HG03060 (cell line): ENCODE measurements at regions not wholly inside any gene's neighbourhood (a gene's known extent, or its start where the extent isn't known, plus 50 kb on each side); places are given as distances from the start of the nearest gene placed in this dataset.

Experiments
- ATAC-seq: cut with Tn5 transposase; IDR thresholded peaks from one replicate; pipeline ENCODE4 v1.9.1; 2021; ENCODE audit warnings: low read depth, moderate number of reproducible peaks; ENCODE audit not compliant: unreplicated experiment

DNA sequence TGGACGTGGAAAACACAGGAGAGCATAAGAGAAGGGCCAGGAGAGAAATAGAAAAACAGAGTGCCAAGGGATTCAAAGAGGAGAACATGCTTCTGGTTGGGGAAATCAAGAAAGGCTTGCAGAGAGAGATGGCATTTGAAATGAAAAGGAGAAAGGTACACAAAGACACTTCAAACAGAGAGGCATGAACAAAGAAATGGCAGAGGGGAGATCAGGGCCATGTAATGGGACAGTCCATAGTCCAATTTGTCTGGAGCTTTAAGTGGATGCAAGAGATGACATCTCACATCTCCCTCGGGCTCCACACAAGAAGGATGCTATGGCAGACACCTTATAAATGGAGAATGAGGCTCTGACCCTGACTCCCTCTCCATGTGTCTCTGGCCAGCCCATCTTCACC is 331.1 kb downstream of the MLLT3 start:
- no peak for ATAC-seq

DNA sequence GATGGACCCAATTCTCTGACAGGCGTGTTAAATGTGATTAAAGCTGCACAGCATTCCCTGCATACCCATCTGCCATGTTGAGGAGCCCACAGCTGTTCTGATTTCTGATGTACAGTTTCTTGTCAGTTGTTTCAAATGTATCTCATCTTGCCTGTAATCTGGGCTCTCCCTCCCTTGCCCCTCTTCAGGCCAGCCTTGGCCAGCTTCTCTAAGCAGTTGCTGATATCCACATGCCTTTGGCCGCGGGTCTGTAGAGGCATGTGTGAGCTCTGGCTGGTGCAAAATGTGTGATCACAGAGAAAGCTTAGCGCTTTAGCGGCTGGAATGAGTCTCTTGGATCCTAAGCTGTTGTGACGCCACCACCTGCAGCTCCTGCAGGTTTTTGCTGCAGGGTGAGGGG is 332.0 kb downstream of the MLLT3 start:
- no peak for ATAC-seq

DNA sequence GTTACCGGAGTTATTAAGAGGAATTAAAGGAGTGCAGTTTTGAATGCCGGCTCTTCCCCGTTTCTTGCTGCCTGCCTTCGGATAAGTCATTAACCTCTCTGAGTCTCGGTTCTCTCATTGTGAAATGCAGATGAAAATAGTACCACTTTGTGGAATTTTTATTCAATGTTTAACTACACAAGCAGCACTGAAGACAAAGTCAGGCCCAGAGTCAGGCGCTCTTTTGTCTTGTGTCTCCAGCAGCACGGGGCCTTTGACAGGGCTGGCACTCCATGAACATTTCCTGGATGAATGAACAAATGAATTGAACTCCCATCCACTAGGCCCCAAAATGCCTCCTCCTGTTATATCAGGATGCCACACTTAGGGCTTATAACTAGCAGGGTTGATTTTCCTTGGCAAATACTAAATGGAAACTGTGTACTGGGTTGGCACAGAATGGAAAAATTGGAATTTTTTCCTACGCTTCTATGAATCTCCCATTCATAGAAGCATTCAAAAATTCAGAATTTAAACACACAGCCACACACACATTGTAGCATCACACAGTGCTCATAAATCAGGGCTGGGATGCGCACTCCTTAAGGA is 332.8 kb downstream of the MLLT3 start:
- ATAC-seq, result no peak

GRCh38 chr9:20286969-20287368 is 335.3 kb downstream of the MLLT3 start:
- no peak for ATAC-seq

DNA sequence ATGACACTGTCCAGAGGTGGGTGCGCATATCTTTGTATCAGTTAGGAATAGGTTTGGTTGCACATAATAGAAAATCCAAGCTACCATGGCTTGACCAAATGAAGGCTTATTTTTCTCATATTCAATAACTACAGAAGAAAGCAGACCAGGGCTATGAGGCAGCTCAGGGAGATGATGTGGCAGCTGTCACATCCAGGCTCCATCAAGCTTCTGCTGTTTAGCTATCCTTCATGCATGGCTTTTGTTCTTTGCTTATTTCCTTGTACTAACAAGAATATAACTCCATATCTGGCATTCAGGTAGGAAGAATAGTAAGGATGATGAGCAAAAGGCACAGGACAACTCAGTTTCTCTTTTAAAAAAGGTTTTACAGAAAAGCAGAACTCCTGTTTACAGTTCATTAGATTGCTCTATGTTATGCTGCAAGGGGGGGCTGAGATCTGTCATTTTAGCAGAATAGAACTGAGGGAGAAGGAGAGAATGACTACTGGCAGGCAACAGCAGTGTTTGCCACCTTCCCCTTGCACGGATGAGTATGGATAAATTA is 336.1 kb downstream of the MLLT3 start:
- ATAC-seq, result no peak

GRCh38 chr9:20284601-20285289 is 337.6 kb downstream of the MLLT3 start:
- no peak for ATAC-seq

GRCh38 chr9:20280330-20280729 is 342.0 kb downstream of the MLLT3 start:
- no peak for ATAC-seq

DNA sequence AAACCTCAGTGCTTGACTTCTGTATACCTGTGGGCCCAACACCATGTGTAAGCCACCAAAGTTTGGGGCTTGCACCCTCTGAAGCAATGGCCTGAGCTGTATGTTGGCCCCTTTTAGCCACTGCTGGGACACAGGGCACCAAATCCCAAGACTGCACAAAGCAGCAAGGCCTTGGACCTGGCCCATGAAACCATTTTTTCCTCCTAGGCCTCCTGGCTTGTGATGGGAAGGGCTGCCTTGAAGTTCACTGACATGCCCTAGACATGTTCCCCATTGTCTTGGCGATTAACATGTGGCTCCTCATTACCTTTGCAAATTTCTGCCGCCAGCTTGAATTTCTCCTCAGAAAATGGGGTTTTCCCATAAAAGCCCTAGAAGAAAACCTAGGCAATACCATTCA is 345.5 kb downstream of the MLLT3 start:
- ATAC-seq, result no peak

- no peak for ATAC-seq
These were observed 350.6 kb downstream of the MLLT3 start for GRCh38 chr9:20271723-20272122.

DNA sequence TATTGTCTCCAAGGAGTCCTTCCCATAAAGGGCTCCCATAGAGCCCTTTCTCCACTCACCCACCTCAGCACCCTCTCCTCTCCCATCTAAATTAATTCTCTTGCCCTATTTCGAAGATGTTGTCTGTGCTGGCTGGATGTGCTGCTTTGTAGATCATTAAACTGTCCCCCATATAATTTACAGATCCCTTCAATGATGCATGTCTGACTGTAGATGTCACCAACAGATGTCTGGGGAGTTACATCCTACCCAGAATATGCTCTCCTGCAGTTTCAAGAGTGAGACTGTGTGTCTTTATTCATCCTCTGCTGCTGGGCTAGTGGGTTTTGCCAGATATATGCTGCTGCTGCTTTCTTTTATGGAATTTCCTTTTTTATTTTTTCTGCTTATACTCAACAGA is 351.2 kb downstream of the MLLT3 start:
- no peak for ATAC-seq

DNA sequence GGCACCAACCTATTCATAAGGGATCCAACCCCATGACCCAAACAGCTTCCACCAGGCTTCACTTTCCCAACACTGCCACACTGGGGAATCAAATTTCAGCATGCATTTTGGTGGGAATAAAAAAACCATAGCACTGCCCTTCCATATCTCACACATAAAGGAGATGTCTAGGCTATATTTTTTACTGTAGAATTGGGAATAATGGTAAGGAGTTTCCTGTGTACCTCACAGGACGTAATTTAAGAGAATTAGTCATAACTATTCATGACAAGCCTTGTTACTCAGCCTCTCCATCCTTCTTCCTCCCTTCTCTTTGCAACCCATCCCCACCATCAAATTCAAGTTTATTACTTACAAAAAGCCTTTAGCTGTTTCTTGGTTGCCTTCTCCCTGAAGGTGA is 352.1 kb downstream of the MLLT3 start:
- ATAC-seq, result no peak

DNA sequence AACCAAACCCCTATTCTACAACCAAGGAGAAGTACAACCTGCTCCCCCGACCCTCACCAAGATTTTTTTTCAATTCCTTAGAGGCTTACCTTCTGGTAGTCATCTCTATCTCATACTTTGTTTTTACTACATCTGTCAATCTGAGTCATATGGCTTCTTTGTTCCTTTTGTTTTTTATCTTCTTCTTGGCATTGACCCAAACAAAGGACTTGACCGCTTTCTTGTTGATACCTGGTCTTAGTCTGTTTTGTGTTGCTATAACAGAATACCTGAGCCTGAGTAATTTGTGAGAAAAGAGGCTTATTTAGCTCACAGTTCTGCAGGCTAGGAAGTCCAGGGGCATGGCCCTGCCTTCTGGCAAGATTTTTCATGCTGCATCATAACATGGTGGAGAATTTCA is 352.7 kb downstream of the MLLT3 start:
- no peak for ATAC-seq

DNA sequence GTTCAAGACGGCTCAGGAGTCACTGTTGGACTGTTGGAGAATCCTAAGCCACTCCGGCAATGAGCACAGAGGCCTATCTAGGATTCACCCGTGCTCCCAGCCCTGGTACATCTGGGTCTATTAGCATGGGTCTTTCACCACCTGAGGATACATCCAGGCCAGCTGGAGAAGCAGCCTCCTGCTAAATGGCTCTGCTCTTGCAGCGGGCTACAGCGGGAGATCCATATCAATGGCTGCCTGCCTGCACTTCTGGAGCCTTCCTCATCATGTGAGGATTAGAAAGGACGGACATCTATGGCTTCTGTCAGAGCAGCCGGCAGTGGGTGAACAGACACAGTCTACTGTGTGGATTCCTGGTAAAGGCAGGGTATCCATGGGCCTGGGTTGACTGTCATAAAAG is 357.4 kb downstream of the MLLT3 start:
- no peak for ATAC-seq

- no peak for ATAC-seq
These were observed 359.7 kb downstream of the MLLT3 start for GRCh38 chr9:20262611-20263010.

GRCh38 chr9:20256284-20256948 is 365.9 kb downstream of the MLLT3 start:
- ATAC-seq, result no peak

DNA sequence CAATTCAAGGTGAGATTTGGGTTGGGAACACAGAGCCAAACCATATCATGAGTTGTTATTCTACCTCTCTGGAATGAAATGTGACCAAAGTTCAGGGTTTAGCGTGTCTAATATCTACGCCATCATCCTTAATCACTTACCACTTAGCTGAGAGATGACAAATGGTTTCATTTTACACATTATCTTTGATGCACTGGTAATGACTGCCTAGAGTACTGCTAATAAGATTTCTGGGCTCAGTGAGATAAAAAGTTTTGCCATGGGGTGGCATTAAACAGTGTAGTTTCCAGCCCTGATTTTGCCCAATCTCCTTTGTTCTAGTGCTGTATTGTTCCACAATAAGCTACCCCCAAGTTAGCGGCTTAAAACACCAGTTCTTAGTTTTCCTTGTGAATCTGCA is 367.2 kb downstream of the MLLT3 start:
- no peak for ATAC-seq

DNA sequence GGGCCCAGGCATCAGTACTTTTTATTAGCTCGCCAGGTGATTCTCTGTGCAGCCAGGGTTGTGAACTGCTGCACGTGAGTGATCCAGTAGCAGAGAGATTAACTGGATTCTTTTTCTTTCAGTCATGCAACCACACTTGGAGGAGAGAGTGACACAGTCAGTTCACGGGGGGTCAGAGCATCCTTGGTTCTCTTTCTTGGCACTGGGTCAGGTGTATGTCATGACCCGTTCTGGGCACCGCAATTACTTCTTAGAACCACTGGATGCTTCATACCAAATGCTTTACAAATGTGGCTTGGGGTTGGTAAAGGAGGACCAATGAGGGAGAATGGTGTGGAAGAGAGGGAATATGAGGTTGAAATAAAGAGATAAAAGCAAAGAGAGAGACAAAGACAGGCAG is 368.7 kb downstream of the MLLT3 start:
- ATAC-seq, result no peak

- ATAC-seq, result no peak
These were observed 369.5 kb downstream of the MLLT3 start for GRCh38 chr9:20252778-20253177.

GRCh38 chr9:20250791-20251190 is 371.5 kb downstream of the MLLT3 start:
- no peak for ATAC-seq

DNA sequence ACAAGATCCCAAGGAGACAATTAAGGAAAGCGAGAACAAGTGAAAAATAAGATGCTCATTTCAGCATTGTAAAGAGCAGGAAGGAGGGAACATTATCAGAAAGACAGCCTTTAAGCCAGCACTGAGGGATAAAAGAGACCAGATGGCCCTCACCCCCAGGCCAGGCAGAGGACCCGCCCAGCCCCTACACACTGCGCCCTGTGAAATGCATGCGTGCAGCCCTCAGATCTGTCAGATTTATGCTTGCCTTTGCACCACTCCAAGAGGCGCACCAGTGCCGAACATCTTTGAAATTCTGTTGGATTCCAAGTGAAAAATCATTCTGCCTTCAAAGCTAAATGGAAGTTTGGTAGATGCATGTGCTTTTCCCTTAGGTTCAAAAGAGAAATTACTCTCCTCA is 378.0 kb downstream of the MLLT3 start:
- no peak for ATAC-seq

DNA sequence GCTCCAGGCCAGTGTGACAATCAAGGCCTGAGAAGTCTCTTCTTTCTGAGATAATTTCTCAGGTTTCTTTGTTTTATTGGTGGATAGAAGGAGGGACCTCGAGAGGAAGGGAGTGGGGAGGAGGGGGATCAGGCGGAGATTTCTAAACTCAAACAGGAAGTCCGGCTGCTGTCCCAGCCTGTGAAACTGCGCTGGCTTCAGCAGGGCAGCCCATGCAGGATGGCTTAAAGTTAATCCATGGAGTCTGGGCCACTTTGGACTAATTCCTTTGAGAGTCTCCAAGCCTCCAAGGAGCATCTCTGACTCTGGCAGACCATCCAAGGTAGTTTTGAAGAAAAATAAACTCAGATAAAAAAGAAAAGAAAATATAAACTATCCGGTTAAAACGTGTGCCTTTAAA is 378.5 kb downstream of the MLLT3 start:
- no peak for ATAC-seq
